CD4-positive, alpha-beta T cell treated with Interleukin-10 for 1 hour (primary cell): ENCODE measurements at regions not wholly inside any gene's neighbourhood (a gene's known extent, or its start where the extent isn't known, plus 50 kb on each side); places are given as distances from the start of the nearest gene placed in this dataset.

Source experiments
- DNase-seq: peaks from one replicate; pipeline ENCODE4 v3.0.0-alpha.2; 2020

GRCh38 chr2:136062066-136062837 is 55.7 kb downstream of the CXCR4 start:
- no peak for DNase-seq

- no peak for DNase-seq
Measured at GRCh38 chr2:136060416-136060815, 57.5 kb downstream of the CXCR4 start.

DNA sequence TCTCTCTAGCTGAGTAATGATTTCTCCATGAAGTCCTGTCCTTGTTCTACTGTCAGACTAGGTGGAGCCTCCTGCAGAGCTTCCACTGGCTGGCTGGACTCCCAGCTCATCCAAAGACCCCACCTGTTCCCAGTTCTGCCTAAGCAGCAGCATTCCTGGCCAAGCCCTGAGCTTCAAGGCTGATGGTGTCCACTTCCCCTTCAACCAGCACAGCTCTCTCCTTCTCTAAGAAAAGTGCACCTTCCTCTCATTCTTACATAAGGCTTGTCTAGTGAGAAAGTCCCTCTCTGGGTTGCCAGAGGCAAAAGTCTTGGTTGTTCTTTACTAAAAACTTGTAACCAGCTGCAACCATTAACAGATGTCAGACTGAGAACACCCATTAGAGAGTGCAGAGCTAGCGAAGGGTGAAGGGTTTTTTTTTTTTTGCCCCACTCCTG is 58.9 kb downstream of the CXCR4 start:
- DNase-seq, result no peak

DNA sequence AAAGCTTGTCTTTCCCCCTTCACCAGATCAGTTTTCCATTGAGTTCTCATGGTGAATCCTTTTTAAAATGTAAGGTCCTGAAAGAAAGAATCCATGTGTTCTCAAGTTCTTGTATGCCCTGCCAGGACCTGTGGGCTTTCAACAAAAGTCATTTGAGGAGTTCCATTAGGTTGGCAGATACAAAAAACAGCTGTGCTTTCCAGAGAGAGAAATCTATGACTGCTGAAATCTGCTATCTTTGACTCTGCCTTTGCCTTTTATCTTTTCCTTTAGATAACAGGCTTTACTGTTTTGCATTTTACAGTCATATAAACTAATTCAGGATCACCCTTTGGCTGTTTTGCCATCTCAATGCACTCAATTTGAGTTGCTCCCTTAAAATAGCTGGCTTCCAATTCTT is 59.7 kb downstream of the CXCR4 start:
- no peak for DNase-seq

- DNase-seq, result no peak
Measured at GRCh38 chr2:136057802-136058140, 60.2 kb downstream of the CXCR4 start.

DNA sequence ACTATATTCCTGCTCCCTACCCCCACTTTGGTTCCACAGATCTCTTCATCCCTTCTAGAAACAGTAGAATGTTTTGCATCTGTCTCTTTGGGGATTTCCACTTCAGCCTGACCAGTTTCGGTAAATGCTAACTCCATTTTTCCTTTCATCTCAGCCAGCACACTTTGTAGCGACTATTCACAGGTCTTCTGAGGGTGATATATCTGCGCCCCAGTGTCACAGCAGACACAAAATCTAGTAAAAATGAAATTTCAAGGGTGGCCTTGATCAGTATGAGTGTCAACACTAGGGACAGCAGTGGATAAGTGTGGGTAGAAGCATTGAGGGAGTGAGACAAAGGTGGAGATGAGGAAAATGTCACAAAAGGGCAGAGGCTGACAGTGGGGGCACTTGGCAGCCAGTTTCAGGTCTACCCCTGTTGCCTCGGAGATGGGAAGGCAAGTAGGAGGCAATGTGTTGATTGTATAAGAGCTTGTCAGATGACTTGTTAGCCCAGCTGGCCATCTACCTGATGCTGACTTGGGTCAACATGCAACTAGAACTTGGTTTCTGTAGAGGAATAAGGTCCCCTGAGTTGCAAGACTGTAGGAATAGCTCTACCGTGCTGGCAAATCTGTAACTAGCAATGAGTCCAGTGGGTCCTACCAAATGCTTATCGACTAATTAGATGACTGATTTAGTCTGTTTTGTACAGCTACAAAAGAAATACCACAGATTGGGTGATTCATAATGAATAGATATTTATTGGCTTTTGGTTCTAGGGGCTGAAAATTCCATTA is 60.7 kb downstream of the CXCR4 start:
- DNase-seq, result peak; percentile 81

GRCh38 chr2:136055929-136056688 is 61.8 kb downstream of the CXCR4 start:
- peak; percentile 31 for DNase-seq

DNA sequence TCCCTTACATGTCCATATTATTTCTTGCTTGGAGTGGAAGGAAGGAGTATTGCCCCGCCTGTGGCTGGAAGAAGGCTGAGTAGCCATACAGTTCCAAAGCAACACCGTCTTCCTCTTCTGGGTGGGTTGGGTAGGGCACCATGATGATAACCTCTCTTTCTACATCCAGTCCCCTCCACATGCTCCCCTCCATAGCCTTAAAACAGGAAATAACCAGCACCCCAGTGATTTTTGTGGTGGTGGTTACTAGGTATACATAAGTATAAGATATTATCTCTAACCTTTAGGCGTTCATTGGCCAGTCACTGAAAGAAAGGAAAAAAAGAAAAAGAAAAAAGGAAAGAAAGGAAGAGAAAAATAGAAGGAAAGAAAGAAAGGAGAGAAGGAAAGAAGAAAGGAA is 63.1 kb downstream of the CXCR4 start:
- DNase-seq, result peak; percentile 30

- peak; percentile 47 for DNase-seq
Measured at GRCh38 chr2:136052369-136053362, 65.3 kb downstream of the CXCR4 start.

GRCh38 chr2:136051725-136052048 is 66.3 kb upstream of the DARS1 start:
- DNase-seq, result peak; percentile 32

- DNase-seq, result no peak
Measured at GRCh38 chr2:136051001-136051724, 65.7 kb upstream of the DARS1 start.

DNA sequence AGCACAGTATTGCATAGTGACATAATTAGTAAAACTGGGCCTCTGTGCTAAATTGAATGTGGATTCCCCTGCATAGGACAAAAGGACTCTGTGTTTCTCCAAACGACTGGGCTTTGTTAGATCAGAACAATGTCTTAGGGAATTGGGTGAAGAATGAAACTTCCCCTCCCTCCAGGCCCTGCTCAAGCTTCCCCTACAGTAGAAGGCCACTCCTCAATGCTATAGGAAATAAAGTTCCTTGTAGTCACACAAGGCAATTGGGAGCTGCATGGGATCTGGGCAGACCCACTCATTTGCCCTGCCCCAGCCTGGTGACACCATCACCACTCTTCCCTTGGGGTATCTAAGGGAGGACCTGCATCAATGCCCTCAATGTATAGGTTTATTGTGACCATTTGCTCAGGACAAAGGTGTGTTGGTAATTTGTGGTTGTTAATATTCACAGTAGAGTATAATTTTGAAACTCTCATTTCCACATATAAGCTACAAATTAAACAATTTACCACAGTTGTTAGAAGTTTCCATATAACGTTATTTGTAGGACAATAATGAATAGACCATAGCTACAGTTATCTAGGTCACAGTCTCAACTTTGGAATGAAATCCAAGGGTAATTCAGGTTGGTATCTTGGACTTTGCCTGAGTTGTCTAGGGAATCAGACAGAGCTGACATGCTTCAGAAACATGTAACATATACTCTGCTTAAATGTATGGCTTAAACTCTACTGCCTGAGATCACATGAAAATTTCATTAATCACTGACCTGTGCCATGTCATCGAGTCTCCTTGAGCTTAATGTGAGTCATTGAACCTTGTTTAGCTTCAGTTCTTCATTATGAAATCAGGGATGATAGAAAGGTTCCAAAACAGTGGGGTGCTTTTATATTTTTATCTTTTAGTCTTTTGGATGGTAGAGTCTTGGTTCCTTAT is 64.8 kb upstream of the DARS1 start:
- DNase-seq, result no peak

- DNase-seq, result no peak
Measured at GRCh38 chr2:136049011-136049742, 63.8 kb upstream of the DARS1 start.

- no peak for DNase-seq
Measured at GRCh38 chr2:136045835-136046570, 60.6 kb upstream of the DARS1 start.

- DNase-seq, result no peak
Measured at GRCh38 chr2:136045344-136045743, 59.9 kb upstream of the DARS1 start.
